ENCODE measurements at regions not wholly inside any gene's neighbourhood (a gene's known extent, or its start where the extent isn't known, plus 50 kb on each side); places are given as distances from the start of the nearest gene placed in this dataset.

DNA sequence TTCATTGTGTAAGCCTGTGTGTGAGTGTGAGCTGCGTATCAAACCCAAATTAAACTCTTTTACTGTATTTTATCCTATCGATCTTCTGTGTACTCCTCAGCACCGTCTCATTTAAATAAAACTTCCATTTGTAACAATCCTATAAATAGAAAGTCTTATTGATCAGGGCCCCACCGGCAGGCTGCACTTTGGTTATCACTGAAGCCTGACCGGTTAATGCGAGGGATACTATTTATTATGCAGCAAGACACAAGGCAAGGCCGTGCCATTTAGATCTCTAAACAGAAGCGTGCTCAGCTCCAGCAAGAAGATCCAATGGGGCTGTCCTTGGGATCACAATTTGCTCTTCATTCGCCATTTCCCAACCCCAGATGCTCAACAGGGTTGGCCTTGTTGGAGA is 252.6 kb upstream of the TSHZ3 start:
- no peak for DNase-seq (ENCODE audit: low read depth)

GRCh38 chr19:31602548-31602947 is 253.3 kb upstream of the TSHZ3 start:
- DNase-seq (ENCODE audit: low read depth) = peak; percentile 11

GRCh38 chr19:31604493-31605040 is 255.3 kb upstream of the TSHZ3 start:
- no peak for DNase-seq (ENCODE audit: low read depth)

DNA sequence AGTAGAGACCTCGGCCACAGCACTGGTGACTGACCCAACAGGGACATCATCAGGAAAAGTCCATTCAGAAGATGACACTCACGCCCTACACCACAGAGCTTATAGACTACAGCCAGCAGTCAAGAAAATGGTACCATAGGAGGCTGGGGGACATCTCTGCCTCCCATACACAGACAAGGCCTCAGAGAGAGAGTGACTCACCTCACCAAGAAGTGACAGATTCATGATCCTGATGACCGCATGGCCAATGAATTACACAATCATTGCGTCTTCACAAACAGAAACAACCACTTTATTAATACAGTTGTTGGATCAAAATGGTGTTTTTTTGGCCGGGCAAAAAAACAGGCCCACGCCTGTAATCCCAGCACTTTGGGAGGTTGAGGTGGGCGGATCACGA is 260.8 kb upstream of the TSHZ3 start:
- peak; percentile 23 for DNase-seq (ENCODE audit: low read depth)

GRCh38 chr19:31611046-31611877 is 262.0 kb upstream of the TSHZ3 start:
- DNase-seq (ENCODE audit: low read depth) = no peak

DNA sequence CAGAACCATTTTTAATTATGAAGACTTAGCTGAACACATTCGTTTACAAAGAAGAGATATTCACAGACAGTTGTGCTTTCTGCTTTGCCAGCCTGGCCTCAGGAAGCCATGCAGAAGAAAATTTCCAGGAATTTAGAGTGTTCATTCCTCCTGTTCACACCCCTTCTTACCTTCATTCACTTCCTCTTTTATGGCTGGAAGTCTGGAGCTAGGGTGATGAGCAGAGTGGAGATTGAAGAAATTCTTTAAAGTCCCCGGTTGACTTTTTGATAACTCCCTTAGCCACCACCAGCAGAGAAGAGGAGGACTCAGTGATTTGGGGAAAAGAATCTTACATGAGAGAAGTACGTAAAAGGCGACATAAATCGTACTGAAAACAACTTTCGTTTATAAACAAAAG is 263.6 kb upstream of the TSHZ3 start:
- DNase-seq (ENCODE audit: low read depth) = no peak

DNA sequence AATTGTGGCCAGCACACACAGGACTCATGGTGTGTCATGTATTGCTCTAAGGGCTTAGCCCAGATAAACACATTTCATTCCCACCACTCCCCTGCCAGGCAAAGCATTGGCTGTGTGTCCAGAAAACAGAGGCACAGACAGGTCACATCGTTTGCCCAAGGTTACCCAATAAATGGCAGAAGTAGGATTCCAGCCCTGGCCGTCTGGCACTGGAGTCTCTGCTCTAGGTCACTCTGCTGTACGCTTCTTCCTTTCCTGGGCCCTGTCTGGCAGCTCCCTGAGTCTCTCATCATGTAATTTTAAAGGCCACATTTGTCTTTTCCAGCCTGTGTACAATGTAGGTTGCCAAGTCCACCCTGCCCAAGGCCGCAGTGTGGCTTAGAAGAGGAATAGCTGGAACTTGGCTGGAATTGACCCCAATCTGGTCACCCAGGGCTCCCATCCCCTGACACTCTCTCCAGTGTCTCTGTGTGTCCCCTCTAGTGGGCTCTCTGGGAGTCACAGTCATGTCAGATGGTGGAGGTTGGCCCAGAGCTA is 264.5 kb upstream of the TSHZ3 start:
- DNase-seq (ENCODE audit: low read depth) = peak; percentile 52

DNA sequence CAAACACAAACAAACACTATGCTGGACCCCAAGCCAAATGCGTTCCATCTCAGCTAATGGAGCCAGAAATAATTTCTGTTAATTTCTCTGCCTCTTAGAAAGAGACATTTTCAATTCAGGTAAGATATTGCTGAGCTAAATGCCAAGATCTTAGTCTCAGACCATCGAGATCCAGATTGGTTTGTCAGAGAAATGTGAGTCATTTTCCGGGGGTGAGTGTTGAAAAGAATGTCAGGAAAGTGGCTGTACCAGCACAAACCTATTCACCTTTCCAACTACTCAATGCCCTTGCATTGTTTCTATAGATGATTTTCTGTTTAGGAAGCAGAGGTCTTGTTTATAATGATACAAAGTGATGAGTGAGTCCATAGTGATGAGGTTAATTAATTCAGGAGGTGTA is 266.8 kb upstream of the TSHZ3 start:
- DNase-seq (ENCODE audit: low read depth) = peak; percentile 52

GRCh38 chr19:31617010-31617585 is 267.9 kb upstream of the TSHZ3 start:
- DNase-seq (ENCODE audit: low read depth) = no peak

- no peak for DNase-seq (ENCODE audit: low read depth)
Measured at GRCh38 chr19:31625056-31625455, 275.8 kb upstream of the TSHZ3 start.

- DNase-seq (ENCODE audit: low read depth) = no peak
Measured at GRCh38 chr19:31625575-31625974, 276.3 kb upstream of the TSHZ3 start.

DNA sequence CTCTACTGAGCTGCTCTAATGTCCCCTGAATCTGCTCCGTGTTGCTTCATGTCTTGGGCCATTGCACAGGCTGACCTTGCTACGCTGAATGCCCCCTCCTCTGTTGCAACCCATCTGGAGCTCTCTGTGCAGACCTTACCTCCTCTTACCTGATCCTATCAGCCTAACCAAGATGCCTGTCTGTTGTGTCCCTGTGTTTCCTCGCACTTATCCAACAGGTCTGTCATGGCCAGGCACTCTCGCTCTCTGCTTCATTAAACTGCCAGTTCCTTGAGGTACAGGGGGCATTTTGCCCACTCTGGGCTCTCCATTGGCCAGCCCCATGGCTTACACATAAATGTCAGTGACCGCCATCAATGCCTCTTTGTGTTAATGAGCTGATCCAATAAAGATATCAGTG is 277.7 kb upstream of the TSHZ3 start:
- DNase-seq (ENCODE audit: low read depth) = no peak

GRCh38 chr19:31627620-31628365 is 278.6 kb upstream of the TSHZ3 start:
- DNase-seq (ENCODE audit: low read depth) = no peak

- DNase-seq (ENCODE audit: low read depth) = no peak
Measured at GRCh38 chr19:31629579-31630363, 280.5 kb upstream of the TSHZ3 start.

DNA sequence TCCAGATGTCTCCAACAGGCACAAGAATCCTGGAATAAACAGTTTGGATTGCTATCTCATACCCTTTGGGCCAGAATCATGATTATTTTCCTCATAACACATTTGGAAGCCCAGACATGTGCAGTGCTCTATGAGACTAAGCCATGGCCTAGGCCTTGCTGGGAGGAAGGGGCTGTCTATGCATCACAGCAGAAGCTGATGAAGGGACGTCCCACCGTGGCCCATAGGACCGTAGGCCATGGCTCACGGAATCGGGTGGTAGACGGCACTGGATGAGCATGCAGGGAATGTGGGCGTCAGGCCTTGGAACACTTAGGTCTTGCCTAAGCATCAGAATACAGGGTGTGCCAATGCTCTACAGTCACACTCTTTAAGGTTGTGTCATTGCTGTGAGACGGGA is 283.8 kb upstream of the TSHZ3 start:
- DNase-seq (ENCODE audit: low read depth) = no peak

GRCh38 chr19:31639306-31639705 is 290.1 kb upstream of the TSHZ3 start:
- peak; percentile 71 for DNase-seq (ENCODE audit: low read depth)

DNA sequence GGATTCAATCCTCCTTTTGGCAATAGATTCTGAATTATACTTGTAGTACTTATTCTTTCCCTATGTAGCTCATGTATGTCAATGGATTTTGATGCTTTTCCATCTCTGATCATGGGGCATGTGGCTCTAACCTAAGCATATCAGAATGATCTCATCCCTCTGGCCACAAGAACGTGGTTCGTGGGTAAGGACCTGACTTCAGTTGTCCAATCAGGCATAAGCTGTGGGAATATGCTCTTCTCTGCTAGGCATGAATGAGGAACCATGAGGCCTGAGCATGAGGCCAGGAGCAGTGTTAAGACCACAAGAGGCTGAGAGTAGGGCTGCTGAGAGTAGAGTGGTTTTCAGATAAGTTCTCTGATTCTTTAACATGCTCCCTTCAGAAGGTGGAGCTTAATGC is 292.4 kb upstream of the TSHZ3 start:
- peak; percentile 46 for DNase-seq (ENCODE audit: low read depth)

- peak; percentile 76 for DNase-seq (ENCODE audit: low read depth)
Measured at GRCh38 chr19:31648347-31648746, 299.1 kb upstream of the TSHZ3 start.

GRCh38 chr19:31656507-31656906 is 307.3 kb upstream of the TSHZ3 start:
- no peak for DNase-seq (ENCODE audit: low read depth)

- no peak for DNase-seq (ENCODE audit: low read depth)
Measured at GRCh38 chr19:31658993-31659896, 310.0 kb upstream of the TSHZ3 start.

DNA sequence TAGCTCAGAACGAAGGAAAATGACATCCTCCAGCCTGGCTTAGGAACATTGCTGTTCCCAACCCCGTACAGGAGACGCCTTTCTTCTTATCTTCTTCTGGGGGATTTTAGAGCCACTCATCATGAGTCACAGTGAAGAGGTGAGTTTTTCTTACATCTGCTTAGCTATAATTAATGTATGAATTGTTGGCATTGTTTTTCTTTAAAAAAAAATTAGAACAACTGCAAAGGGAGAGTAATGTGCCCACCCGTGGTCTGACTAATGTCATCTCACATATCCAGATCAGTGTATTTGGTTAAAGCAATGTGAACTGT is 310.6 kb upstream of the TSHZ3 start:
- DNase-seq (ENCODE audit: low read depth) = peak; percentile 80

Data from Daoy (cell line).